Stimulated activated effector memory CD8-positive, alpha-beta T cell treated with anti-CD3 and anti-CD28 coated beads, Interleukin-12 subunit alpha, Interleukin-12 subunit beta, amount 100 ng/mL, for 72 hours (primary cell): ENCODE measurements at regions not wholly inside any gene's neighbourhood (a gene's known extent, or its start where the extent isn't known, plus 50 kb on each side); places are given as distances from the start of the nearest gene placed in this dataset.

Experiments
- ATAC-seq: fragments of 150-1000 bp; cut with Tn5 transposase; 2 replicates; pipeline ENCODE4 v1.10.0; 2021
- DNase-seq, 2 donors: peaks; one replicate each; pipeline ENCODE4 v3.0.0; 2021 to 2022; ENCODE audit warnings: low spot score in 2 of 2
- H3K27ac Mint-ChIP-seq: one replicate; pipeline ENCODE4 v1.8.0; 2022; ENCODE audit warnings: mild to moderate bottlenecking, mixed read lengths
- H3K36me3 Mint-ChIP-seq: one replicate; pipeline ENCODE4 v1.8.0; 2022; ENCODE audit warnings: mild to moderate bottlenecking, mixed read lengths
- H3K4me1 Mint-ChIP-seq: one replicate; pipeline ENCODE4 v1.8.0; 2022; ENCODE audit warnings: mixed read lengths
- H3K4me3 Mint-ChIP-seq: one replicate; pipeline ENCODE4 v1.8.0; 2022; ENCODE audit warnings: mild to moderate bottlenecking, mixed read lengths
- H3K9me3 Mint-ChIP-seq: one replicate; pipeline ENCODE4 v1.8.0; 2022; ENCODE audit warnings: mixed read lengths

GRCh38 chr13:106143392-106143791 lies 392.1 kb downstream of the EFNB2 start:
- no peak for DNase-seq
- Mint-ChIP-seq H3K4me1 (no peaks in the 10 kb centered on the region), H3K9me3 (no peaks in the 10 kb centered on the region), H3K36me3 (no peaks in the 10 kb centered on the region), H3K4me3 (no peak overlapping the region), H3K27ac (no peak overlapping the region)
- no peak for ATAC-seq

GRCh38 chr13:106140476-106140875 lies 395.0 kb downstream of the EFNB2 start:
- ATAC-seq (no peak), DNase-seq (no peak)
- H3K36me3 Mint-ChIP-seq, result no peaks in the 10 kb centered on the region
- no peaks in the 10 kb centered on the region for H3K4me1 Mint-ChIP-seq
- H3K27ac Mint-ChIP-seq, result no peak overlapping the region
- H3K4me3 Mint-ChIP-seq, result no peak overlapping the region
- H3K9me3 Mint-ChIP-seq, result no peaks in the 10 kb centered on the region

- Mint-ChIP-seq H3K27ac (no peak overlapping the region), H3K9me3 (no peaks in the 10 kb centered on the region), H3K4me1 (no peaks in the 10 kb centered on the region), H3K4me3 (no peak overlapping the region), H3K36me3 (no peaks in the 10 kb centered on the region)
- ATAC-seq, result no peak
- no peak for DNase-seq
These were observed 395.5 kb downstream of the EFNB2 start for GRCh38 chr13:106139942-106140341.

- Mint-ChIP-seq H3K27ac (no peak overlapping the region), H3K36me3 (no peaks in the 10 kb centered on the region), H3K9me3 (no peaks in the 10 kb centered on the region), H3K4me3 (no peak overlapping the region), H3K4me1 (no peaks in the 10 kb centered on the region)
- DNase-seq (no peak), ATAC-seq (no peak)
These were observed 396.1 kb downstream of the EFNB2 start for GRCh38 chr13:106139377-106139776.

DNA sequence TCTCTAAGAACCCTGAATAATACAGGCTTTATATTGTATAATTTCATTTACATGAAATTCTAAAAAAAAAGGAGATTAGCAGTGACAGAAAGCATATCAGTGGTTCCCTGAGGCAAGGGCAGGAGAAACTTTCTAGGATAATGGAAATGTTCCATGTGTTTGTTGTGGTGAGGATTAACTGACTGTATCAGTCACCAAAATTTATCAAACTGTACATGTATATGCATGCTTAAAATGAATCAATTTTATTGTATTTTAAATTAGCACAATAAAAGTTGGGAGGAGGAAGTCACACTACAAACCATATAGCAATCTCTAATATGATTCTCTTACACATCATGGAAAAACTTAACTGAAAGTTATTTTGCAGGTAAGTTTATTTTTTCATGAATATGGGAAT lies 396.8 kb downstream of the EFNB2 start:
- no peaks in the 10 kb centered on the region for H3K9me3 Mint-ChIP-seq
- no peak overlapping the region for H3K4me3 Mint-ChIP-seq

DNA sequence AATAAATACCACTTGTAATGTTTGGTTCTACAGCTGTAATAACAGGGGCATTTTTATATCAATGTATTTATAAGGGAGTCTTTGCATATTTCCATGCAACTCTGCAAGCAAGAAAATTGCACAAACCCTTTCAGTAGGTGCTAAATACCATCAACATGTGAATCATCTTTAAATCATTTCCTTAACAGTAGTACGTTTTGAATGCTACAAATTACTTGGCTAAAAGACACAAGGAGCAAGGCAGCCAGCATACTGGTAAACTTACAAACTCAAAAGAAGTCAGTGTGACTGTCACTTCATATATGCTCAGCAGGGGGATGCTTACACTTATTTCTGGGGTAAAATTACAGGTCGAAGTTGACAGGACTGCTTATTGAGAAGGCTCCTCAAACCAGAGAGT lies 402.4 kb downstream of the EFNB2 start:
- Mint-ChIP-seq H3K4me3 (no peak overlapping the region), H3K36me3 (no peaks in the 10 kb centered on the region), H3K9me3 (peaks cover 3% of the 10 kb centered on the region), H3K4me1 (no peaks in the 10 kb centered on the region), H3K27ac (no peak overlapping the region)
- ATAC-seq, result no peak
- no peak for DNase-seq

More for the DNA sequence above, 396.8 kb downstream of the EFNB2 start:
- no peaks in the 10 kb centered on the region for H3K36me3 Mint-ChIP-seq
- H3K4me1 Mint-ChIP-seq, result no peaks in the 10 kb centered on the region
- no peak overlapping the region for H3K27ac Mint-ChIP-seq
- ATAC-seq (no peak), DNase-seq (no peak)

DNA sequence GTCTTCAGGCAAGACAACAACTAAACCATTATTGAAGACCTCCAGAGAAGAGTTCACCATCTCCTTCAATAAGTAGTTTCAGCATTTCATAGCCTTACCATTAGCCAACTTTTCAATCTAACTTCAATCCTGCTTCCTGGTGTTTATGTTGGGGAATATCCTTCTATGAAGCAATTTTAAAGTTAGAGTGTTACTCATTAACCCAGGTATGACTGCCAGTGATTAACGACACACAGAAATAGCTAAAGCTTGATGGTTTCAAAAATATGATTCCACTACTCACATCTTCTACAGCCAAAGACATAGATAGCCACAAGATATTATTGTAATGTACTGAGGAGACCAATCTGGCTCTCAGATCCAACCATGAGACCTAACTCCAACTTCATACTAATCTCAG lies 403.2 kb downstream of the EFNB2 start:
- Mint-ChIP-seq H3K36me3 (no peaks in the 10 kb centered on the region), H3K4me1 (no peaks in the 10 kb centered on the region), H3K9me3 (peaks cover 7% of the 10 kb centered on the region), H3K4me3 (no peak overlapping the region), H3K27ac (no peak overlapping the region)
- DNase-seq, result no peak
- ATAC-seq, result no peak

DNA sequence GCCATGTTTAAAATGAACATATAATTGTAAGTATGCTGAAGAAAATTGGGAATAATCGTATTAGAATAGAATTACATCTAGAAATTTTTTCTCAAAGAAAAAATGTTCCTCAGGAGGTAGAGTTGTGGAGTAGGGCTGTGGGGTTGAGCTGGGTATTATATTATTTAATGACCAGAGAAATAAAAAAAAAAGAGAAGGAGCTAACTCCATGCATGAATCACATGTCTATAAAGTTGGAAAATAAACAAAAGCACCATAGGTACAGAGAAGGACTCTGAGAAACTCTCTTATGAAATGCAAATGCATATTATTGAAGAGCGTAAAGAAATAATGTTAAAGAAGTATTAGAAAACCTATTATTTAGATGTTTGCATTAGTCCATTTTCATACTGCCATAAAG lies 405.5 kb downstream of the EFNB2 start:
- H3K9me3 Mint-ChIP-seq, result peaks cover 7% of the 10 kb centered on the region
- H3K4me3 Mint-ChIP-seq, result no peak overlapping the region
- ATAC-seq, result no peak
- H3K4me1 Mint-ChIP-seq, result no peaks in the 10 kb centered on the region
- no peak for DNase-seq
- no peaks in the 10 kb centered on the region for H3K36me3 Mint-ChIP-seq
- H3K27ac Mint-ChIP-seq, result no peak overlapping the region

GRCh38 chr13:106129273-106129672 lies 406.2 kb downstream of the EFNB2 start:
- ATAC-seq (no peak), DNase-seq (no peak)
- peaks cover 7% of the 10 kb centered on the region for H3K9me3 Mint-ChIP-seq
- H3K4me3 Mint-ChIP-seq, result no peak overlapping the region
- no peaks in the 10 kb centered on the region for H3K4me1 Mint-ChIP-seq
- no peak overlapping the region for H3K27ac Mint-ChIP-seq
- H3K36me3 Mint-ChIP-seq, result no peaks in the 10 kb centered on the region

GRCh38 chr13:106122234-106122633 lies 413.2 kb downstream of the EFNB2 start:
- no peaks in the 10 kb centered on the region for H3K36me3 Mint-ChIP-seq
- H3K4me1 Mint-ChIP-seq, result no peaks in the 10 kb centered on the region
- H3K4me3 Mint-ChIP-seq, result no peak overlapping the region
- H3K27ac Mint-ChIP-seq, result no peak overlapping the region
- DNase-seq (no peak), ATAC-seq (no peak)
- peaks cover 8% of the 10 kb centered on the region for H3K9me3 Mint-ChIP-seq

- peaks cover 8% of the 10 kb centered on the region for H3K9me3 Mint-ChIP-seq
- no peak overlapping the region for H3K27ac Mint-ChIP-seq
- H3K36me3 Mint-ChIP-seq, result no peaks in the 10 kb centered on the region
- H3K4me3 Mint-ChIP-seq, result no peak overlapping the region
- H3K4me1 Mint-ChIP-seq, result no peaks in the 10 kb centered on the region
- ATAC-seq, result no peak
- no peak for DNase-seq
These were observed 414.2 kb downstream of the EFNB2 start for GRCh38 chr13:106121173-106121754.

DNA sequence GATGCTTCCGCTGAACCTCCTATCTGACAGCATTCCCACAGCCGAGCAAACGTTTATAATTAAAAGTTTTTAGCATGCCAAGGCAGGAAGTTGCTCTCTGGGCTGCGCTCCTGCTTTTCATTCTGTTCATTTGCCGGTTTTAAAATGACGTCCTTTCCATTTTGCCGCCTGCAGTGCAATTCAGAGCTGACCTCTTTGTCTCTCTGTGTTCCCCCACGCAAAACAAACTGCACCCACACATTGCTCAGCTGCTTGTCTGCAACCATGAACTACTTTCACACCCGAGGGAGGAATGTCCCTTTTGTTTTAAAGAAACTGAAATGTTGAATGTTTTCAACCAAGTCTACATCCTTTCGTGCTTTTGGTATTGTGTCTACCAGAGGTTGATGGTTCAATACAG lies 416.5 kb downstream of the EFNB2 start:
- Mint-ChIP-seq H3K4me1 (no peaks in the 10 kb centered on the region), H3K36me3 (no peaks in the 10 kb centered on the region), H3K27ac (no peak overlapping the region), H3K9me3 (peaks cover 8% of the 10 kb centered on the region), H3K4me3 (no peak overlapping the region)
- ATAC-seq (no peak), DNase-seq (no peak)

GRCh38 chr13:106118050-106118449 lies 417.4 kb downstream of the EFNB2 start:
- Mint-ChIP-seq H3K27ac (no peak overlapping the region), H3K4me1 (no peaks in the 10 kb centered on the region), H3K4me3 (no peak overlapping the region), H3K36me3 (no peaks in the 10 kb centered on the region), H3K9me3 (peaks cover 8% of the 10 kb centered on the region)
- DNase-seq (no peak), ATAC-seq (no peak)

GRCh38 chr13:106117640-106118039 lies 417.8 kb downstream of the EFNB2 start:
- no peak for ATAC-seq
- H3K36me3 Mint-ChIP-seq, result no peaks in the 10 kb centered on the region
- H3K9me3 Mint-ChIP-seq, result peaks cover 8% of the 10 kb centered on the region
- DNase-seq, result no peak
- no peak overlapping the region for H3K4me3 Mint-ChIP-seq
- no peak overlapping the region for H3K27ac Mint-ChIP-seq
- H3K4me1 Mint-ChIP-seq, result no peaks in the 10 kb centered on the region

DNA sequence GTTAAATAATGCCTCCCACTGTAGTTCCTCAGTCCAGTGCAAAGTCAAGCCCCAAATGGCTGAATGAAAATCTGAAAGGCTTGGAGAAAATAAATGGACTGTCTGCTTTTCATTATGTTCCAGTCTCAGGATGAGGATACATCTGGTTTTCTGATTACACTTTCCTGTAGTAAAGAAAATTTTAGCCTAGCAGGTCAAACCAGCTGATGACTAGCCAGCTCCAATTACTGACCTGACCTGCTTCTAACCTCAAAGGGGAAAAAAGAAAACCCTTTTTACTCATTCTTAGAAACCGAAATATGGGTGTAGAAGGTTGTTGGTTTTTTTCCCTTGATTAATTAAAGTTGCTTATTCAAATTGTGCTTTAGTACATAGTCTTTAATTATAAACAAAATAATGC lies 418.4 kb downstream of the EFNB2 start:
- ATAC-seq (no peak), DNase-seq (no peak)
- H3K9me3 Mint-ChIP-seq, result peaks cover 8% of the 10 kb centered on the region
- no peak overlapping the region for H3K27ac Mint-ChIP-seq
- no peaks in the 10 kb centered on the region for H3K4me1 Mint-ChIP-seq
- H3K4me3 Mint-ChIP-seq, result no peak overlapping the region
- no peaks in the 10 kb centered on the region for H3K36me3 Mint-ChIP-seq

- H3K4me3 Mint-ChIP-seq, result no peak overlapping the region
- no peaks in the 10 kb centered on the region for H3K4me1 Mint-ChIP-seq
- no peak overlapping the region for H3K27ac Mint-ChIP-seq
- DNase-seq, result no peak
- H3K9me3 Mint-ChIP-seq, result peaks cover under 1% of the 10 kb centered on the region
- no peaks in the 10 kb centered on the region for H3K36me3 Mint-ChIP-seq
- no peak for ATAC-seq
These were observed 420.4 kb downstream of the EFNB2 start for GRCh38 chr13:106115081-106115480.

- H3K9me3 Mint-ChIP-seq, result no peaks in the 10 kb centered on the region
- DNase-seq, result no peak
These were observed 421.7 kb downstream of the EFNB2 start for GRCh38 chr13:106113796-106114195.

More at GRCh38 chr13:106113796-106114195, 421.7 kb downstream of the EFNB2 start:
- H3K4me1 Mint-ChIP-seq, result no peaks in the 10 kb centered on the region
- no peak overlapping the region for H3K27ac Mint-ChIP-seq
- no peaks in the 10 kb centered on the region for H3K36me3 Mint-ChIP-seq
- no peak for ATAC-seq
- H3K4me3 Mint-ChIP-seq, result no peak overlapping the region
